WTC11 (cell line): ENCODE measurements at regions not wholly inside any gene's neighbourhood (a gene's known extent, or its start where the extent isn't known, plus 50 kb on each side); places are given as distances from the start of the nearest gene placed in this dataset.

Experiments
- ATAC-seq: fragments of 200-7000 bp; cut with Tn5 transposase; 2 replicates; pipeline ENCODE4 v1.10.0; 2021; ENCODE audit warnings: mild to moderate bottlenecking, moderate library complexity
- CTCF ChIA-PET: fragments of 300-600 bp; sonication (Branson Sonifier 250); formaldehyde crosslinking; loops from one replicate; lab custom pipeline; 2021; ENCODE audit warnings: antibody characterized with exemption; lab: Charles Lee
- POLR2A ChIA-PET: fragments of 350-600 bp; sonication (Branson Sonifier 250); formaldehyde crosslinking; loops from one replicate; lab custom pipeline; 2021; ENCODE audit warnings: antibody characterized with exemption; lab: Charles Lee
- DNase-seq: peaks from one replicate; pipeline ENCODE4 v3.0.0; 2021; ENCODE audit warnings: low spot score
- H3K27ac Mint-ChIP-seq: 2 replicates; pipeline ENCODE4 v1.8.0; 2021; ENCODE audit warnings: mixed read lengths
- H3K27me3 Mint-ChIP-seq: 2 replicates; pipeline ENCODE4 v1.8.0; 2021; ENCODE audit warnings: low read depth, mild to moderate bottlenecking, moderate library complexity, mixed read lengths
- H3K36me3 Mint-ChIP-seq: 2 replicates; pipeline ENCODE4 v1.8.0; 2021; ENCODE audit warnings: mixed read lengths
- H3K4me1 Mint-ChIP-seq: 2 replicates; pipeline ENCODE4 v1.8.0; 2022; ENCODE audit warnings: mixed read lengths
- H3K4me3 Mint-ChIP-seq: 2 replicates; pipeline ENCODE4 v1.8.0; 2021; ENCODE audit warnings: mild to moderate bottlenecking, moderate library complexity, mixed read lengths
- H3K9me3 Mint-ChIP-seq: 2 replicates; pipeline ENCODE4 v1.8.0; 2021; ENCODE audit warnings: mixed read lengths
- ATF1 ChIP-seq: sonication (generic); formaldehyde crosslinking; IDR thresholded peaks from 2 replicates; pipeline ENCODE4 v1.8.1; 2023; ENCODE audit warnings: mild to moderate bottlenecking, moderate library complexity, missing genetic modification reagents
- ESRRA ChIP-seq: sonication (generic); formaldehyde crosslinking; IDR thresholded peaks from 2 replicates; pipeline ENCODE4 v1.8.1; 2022; ENCODE audit warnings: mild to moderate bottlenecking, missing genetic modification reagents, borderline replicate concordance
- GABPB1 ChIP-seq: sonication (generic); formaldehyde crosslinking; IDR thresholded peaks from 2 replicates; pipeline ENCODE4 v1.8.1; 2023; ENCODE audit warnings: mild to moderate bottlenecking, missing genetic modification reagents
- GRHL2 ChIP-seq: fragments of 250-450 bp; sonication (Bioruptor Pico); IDR thresholded peaks from 2 replicates; pipeline ENCODE4 v1.8.0; 2022; ENCODE audit warnings: mild to moderate bottlenecking, moderate library complexity; ENCODE audit not compliant: insufficient replicate concordance, severe bottlenecking
- IRF2 ChIP-seq: sonication (generic); formaldehyde crosslinking; IDR thresholded peaks from 2 replicates; pipeline ENCODE4 v1.8.0; 2022; ENCODE audit warnings: low read depth, missing genetic modification reagents, borderline replicate concordance
- JAZF1 ChIP-seq: fragments of 250-450 bp; sonication (Bioruptor Pico); IDR thresholded peaks from 2 replicates; pipeline ENCODE4 v1.9.0; 2021; ENCODE audit warnings: moderate library complexity, mild to moderate bottlenecking, inconsistent platforms
- NR1H2 ChIP-seq: sonication (generic); formaldehyde crosslinking; IDR thresholded peaks from 2 replicates; pipeline ENCODE4 v1.9.0; 2021; ENCODE audit warnings: mild to moderate bottlenecking, moderate library complexity, missing genetic modification reagents
- PRRX2 ChIP-seq: fragments of 250-450 bp; sonication (Bioruptor Pico); IDR thresholded peaks from 2 replicates; pipeline ENCODE4 v1.8.0; 2021; ENCODE audit warnings: mild to moderate bottlenecking
- RELA ChIP-seq: sonication (generic); formaldehyde crosslinking; IDR thresholded peaks from 2 replicates; pipeline ENCODE4 v1.8.1; 2022; ENCODE audit warnings: missing genetic modification reagents, mild to moderate bottlenecking, borderline replicate concordance
- SMAD3 ChIP-seq: sonication (generic); formaldehyde crosslinking; IDR thresholded peaks from 2 replicates; pipeline ENCODE4 v1.8.0; 2022; ENCODE audit warnings: missing genetic modification reagents, mild to moderate bottlenecking, borderline replicate concordance
- SOX15 ChIP-seq: fragments of 250-450 bp; sonication (Bioruptor Pico); IDR thresholded peaks from 2 replicates; pipeline ENCODE4 v1.9.0; 2021; ENCODE audit warnings: mild to moderate bottlenecking
- TP53 ChIP-seq: sonication (generic); formaldehyde crosslinking; IDR thresholded peaks from 2 replicates; pipeline ENCODE4 v1.8.1; 2023; ENCODE audit warnings: mild to moderate bottlenecking, missing genetic modification reagents
- ZNF138 ChIP-seq: sonication (generic); formaldehyde crosslinking; conservative IDR thresholded peaks from 2 replicates; pipeline ENCODE4 v1.8.1; 2022; ENCODE audit warnings: mild to moderate bottlenecking, moderate library complexity, missing genetic modification reagents
- ZNF232 ChIP-seq: sonication (generic); formaldehyde crosslinking; IDR thresholded peaks from 2 replicates; pipeline ENCODE4 v1.8.0; 2022; ENCODE audit warnings: mild to moderate bottlenecking, missing genetic modification reagents
- ZNF263 ChIP-seq: sonication (generic); formaldehyde crosslinking; IDR thresholded peaks from 2 replicates; pipeline ENCODE4 v1.8.1; 2022; ENCODE audit warnings: low read depth, mild to moderate bottlenecking, moderate library complexity, missing genetic modification reagents
- TF ChIP-seq, protein P1 (sequence below): sonication (generic); formaldehyde crosslinking; IDR thresholded peaks from 2 replicates; pipeline ENCODE4 v1.8.1; 2022; ENCODE audit warnings: missing genetic modification reagents, borderline replicate concordance
- TF ChIP-seq, protein P2 (sequence below): sonication (generic); formaldehyde crosslinking; conservative IDR thresholded peaks from 2 replicates; pipeline ENCODE4 v1.8.1; 2023; ENCODE audit warnings: mild to moderate bottlenecking, low read depth, missing genetic modification reagents, moderate library complexity
- TF ChIP-seq, protein P3 (sequence below): sonication (generic); formaldehyde crosslinking; IDR thresholded peaks from 2 replicates; pipeline ENCODE4 v1.8.0; 2023; ENCODE audit warnings: mild to moderate bottlenecking, missing genetic modification reagents
- TF ChIP-seq, protein P4 (sequence below): fragments of 250-450 bp; sonication (Bioruptor Pico); IDR thresholded peaks from 2 replicates; pipeline ENCODE4 v1.9.0; 2021; ENCODE audit warnings: mild to moderate bottlenecking, borderline replicate concordance
- TF ChIP-seq, protein P5 (sequence below): sonication (generic); formaldehyde crosslinking; IDR thresholded peaks from 2 replicates; pipeline ENCODE4 v1.8.0; 2022; ENCODE audit warnings: mild to moderate bottlenecking, missing genetic modification reagents

DNA sequence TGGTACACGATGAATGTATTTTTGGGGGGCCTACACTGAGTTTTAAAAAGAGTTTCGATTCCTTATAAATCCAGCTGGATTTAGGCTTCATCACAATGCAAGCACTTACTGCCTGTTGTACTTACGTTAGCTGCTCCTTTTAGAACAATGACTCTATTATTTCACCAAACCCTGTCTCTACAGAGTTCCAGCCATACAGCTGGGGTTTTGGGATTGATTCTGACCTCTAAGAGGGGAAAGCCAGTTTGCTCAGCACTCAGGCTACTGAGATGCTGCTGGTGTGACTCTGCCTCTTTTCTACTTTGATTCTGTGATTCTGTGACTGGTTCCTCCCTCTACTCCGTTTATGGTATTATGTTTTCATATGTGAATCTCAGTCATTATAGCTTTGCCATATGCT is 329.7 kb downstream of the ABCC12 start:
- ChIA-PET POLR2A (no interaction called here), CTCF (no interaction called here)
- TF ChIP-seq ZNF263 (CRISPR knock-in tag) (no peak), ESRRA (CRISPR knock-in tag) (no peak), NR1H2 (CRISPR knock-in tag) (no peak), ZNF138 (CRISPR knock-in tag) (no peak), ZNF232 (CRISPR knock-in tag) (no peak), RELA (no peak), GABPB1 (no peak), SOX15 (CRISPR knock-in tag) (no peak), IRF2 (CRISPR knock-in tag) (no peak), TP53 (CRISPR knock-in tag) (no peak), JAZF1 (CRISPR knock-in tag) (no peak), GRHL2 (CRISPR knock-in tag) (no peak), ATF1 (CRISPR knock-in tag) (no peak), SMAD3 (CRISPR knock-in tag) (no peak)
- TF ChIP-seq, protein P1, sequence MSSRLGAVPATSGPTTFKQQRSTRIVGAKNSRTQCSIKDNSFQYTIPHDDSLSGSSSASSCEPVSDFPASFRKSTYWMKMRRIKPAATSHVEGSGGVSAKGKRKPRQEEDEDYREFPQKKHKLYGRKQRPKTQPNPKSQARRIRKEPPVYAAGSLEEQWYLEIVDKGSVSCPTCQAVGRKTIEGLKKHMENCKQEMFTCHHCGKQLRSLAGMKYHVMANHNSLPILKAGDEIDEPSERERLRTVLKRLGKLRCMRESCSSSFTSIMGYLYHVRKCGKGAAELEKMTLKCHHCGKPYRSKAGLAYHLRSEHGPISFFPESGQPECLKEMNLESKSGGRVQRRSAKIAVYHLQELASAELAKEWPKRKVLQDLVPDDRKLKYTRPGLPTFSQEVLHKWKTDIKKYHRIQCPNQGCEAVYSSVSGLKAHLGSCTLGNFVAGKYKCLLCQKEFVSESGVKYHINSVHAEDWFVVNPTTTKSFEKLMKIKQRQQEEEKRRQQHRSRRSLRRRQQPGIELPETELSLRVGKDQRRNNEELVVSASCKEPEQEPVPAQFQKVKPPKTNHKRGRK (CRISPR knock-in tag), result no peak
- TF ChIP-seq, protein P2, sequence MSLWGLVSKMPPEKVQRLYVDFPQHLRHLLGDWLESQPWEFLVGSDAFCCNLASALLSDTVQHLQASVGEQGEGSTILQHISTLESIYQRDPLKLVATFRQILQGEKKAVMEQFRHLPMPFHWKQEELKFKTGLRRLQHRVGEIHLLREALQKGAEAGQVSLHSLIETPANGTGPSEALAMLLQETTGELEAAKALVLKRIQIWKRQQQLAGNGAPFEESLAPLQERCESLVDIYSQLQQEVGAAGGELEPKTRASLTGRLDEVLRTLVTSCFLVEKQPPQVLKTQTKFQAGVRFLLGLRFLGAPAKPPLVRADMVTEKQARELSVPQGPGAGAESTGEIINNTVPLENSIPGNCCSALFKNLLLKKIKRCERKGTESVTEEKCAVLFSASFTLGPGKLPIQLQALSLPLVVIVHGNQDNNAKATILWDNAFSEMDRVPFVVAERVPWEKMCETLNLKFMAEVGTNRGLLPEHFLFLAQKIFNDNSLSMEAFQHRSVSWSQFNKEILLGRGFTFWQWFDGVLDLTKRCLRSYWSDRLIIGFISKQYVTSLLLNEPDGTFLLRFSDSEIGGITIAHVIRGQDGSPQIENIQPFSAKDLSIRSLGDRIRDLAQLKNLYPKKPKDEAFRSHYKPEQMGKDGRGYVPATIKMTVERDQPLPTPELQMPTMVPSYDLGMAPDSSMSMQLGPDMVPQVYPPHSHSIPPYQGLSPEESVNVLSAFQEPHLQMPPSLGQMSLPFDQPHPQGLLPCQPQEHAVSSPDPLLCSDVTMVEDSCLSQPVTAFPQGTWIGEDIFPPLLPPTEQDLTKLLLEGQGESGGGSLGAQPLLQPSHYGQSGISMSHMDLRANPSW, result no peak
- Mint-ChIP-seq H3K4me3 (no peak overlapping the region), H3K36me3 (peaks cover 22% of the 10 kb centered on the region), H3K9me3 (peaks cover 48% of the 10 kb centered on the region), H3K4me1 (no peaks in the 10 kb centered on the region), H3K27me3 (peaks cover 7% of the 10 kb centered on the region; the same call in 1 of the 2 replicates), H3K27ac (no peak overlapping the region)
- DNase-seq, result no peak
- ATAC-seq, result no peak

DNA sequence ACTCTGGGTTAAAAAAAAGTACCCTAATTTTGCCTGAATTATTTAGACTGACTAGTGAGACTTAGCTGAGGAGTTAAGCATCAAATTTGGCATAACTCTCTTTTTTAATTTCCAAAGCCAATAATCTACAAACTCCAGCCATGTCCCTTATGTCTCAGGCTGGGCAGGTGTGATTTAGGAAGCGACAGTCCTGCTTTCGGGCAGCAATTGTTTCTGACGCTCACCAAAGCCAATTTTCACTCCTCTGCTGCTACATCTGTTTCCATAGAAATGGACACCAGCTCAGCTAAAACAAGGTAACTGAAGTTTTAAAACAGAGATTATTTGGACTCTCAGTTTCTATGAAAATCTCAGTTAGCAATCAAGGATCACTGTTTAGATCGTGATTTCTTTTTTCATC is 338.7 kb downstream of the ABCC12 start:
- Mint-ChIP-seq H3K36me3 (peaks cover 31% of the 10 kb centered on the region), H3K4me3 (no peak overlapping the region), H3K27ac (no peak overlapping the region), H3K4me1 (no peaks in the 10 kb centered on the region), H3K9me3 (peaks cover 33% of the 10 kb centered on the region), H3K27me3 (no peaks in the 10 kb centered on the region; the same call in 1 of the 2 replicates)
- ChIA-PET CTCF (no interaction called here), POLR2A (no interaction called here)
- no peak for DNase-seq
- ATAC-seq, result no peak
- TF ChIP-seq, protein P2, result no peak
- TF ChIP-seq, protein P3, sequence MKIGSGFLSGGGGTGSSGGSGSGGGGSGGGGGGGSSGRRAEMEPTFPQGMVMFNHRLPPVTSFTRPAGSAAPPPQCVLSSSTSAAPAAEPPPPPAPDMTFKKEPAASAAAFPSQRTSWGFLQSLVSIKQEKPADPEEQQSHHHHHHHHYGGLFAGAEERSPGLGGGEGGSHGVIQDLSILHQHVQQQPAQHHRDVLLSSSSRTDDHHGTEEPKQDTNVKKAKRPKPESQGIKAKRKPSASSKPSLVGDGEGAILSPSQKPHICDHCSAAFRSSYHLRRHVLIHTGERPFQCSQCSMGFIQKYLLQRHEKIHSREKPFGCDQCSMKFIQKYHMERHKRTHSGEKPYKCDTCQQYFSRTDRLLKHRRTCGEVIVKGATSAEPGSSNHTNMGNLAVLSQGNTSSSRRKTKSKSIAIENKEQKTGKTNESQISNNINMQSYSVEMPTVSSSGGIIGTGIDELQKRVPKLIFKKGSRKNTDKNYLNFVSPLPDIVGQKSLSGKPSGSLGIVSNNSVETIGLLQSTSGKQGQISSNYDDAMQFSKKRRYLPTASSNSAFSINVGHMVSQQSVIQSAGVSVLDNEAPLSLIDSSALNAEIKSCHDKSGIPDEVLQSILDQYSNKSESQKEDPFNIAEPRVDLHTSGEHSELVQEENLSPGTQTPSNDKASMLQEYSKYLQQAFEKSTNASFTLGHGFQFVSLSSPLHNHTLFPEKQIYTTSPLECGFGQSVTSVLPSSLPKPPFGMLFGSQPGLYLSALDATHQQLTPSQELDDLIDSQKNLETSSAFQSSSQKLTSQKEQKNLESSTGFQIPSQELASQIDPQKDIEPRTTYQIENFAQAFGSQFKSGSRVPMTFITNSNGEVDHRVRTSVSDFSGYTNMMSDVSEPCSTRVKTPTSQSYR (CRISPR knock-in tag), result no peak
- no peak for TF ChIP-seq PRRX2 (CRISPR knock-in tag)
- TF ChIP-seq, protein P4, sequence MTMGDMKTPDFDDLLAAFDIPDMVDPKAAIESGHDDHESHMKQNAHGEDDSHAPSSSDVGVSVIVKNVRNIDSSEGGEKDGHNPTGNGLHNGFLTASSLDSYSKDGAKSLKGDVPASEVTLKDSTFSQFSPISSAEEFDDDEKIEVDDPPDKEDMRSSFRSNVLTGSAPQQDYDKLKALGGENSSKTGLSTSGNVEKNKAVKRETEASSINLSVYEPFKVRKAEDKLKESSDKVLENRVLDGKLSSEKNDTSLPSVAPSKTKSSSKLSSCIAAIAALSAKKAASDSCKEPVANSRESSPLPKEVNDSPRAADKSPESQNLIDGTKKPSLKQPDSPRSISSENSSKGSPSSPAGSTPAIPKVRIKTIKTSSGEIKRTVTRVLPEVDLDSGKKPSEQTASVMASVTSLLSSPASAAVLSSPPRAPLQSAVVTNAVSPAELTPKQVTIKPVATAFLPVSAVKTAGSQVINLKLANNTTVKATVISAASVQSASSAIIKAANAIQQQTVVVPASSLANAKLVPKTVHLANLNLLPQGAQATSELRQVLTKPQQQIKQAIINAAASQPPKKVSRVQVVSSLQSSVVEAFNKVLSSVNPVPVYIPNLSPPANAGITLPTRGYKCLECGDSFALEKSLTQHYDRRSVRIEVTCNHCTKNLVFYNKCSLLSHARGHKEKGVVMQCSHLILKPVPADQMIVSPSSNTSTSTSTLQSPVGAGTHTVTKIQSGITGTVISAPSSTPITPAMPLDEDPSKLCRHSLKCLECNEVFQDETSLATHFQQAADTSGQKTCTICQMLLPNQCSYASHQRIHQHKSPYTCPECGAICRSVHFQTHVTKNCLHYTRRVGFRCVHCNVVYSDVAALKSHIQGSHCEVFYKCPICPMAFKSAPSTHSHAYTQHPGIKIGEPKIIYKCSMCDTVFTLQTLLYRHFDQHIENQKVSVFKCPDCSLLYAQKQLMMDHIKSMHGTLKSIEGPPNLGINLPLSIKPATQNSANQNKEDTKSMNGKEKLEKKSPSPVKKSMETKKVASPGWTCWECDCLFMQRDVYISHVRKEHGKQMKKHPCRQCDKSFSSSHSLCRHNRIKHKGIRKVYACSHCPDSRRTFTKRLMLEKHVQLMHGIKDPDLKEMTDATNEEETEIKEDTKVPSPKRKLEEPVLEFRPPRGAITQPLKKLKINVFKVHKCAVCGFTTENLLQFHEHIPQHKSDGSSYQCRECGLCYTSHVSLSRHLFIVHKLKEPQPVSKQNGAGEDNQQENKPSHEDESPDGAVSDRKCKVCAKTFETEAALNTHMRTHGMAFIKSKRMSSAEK (CRISPR knock-in tag), result no peak
- TF ChIP-seq, protein P5, sequence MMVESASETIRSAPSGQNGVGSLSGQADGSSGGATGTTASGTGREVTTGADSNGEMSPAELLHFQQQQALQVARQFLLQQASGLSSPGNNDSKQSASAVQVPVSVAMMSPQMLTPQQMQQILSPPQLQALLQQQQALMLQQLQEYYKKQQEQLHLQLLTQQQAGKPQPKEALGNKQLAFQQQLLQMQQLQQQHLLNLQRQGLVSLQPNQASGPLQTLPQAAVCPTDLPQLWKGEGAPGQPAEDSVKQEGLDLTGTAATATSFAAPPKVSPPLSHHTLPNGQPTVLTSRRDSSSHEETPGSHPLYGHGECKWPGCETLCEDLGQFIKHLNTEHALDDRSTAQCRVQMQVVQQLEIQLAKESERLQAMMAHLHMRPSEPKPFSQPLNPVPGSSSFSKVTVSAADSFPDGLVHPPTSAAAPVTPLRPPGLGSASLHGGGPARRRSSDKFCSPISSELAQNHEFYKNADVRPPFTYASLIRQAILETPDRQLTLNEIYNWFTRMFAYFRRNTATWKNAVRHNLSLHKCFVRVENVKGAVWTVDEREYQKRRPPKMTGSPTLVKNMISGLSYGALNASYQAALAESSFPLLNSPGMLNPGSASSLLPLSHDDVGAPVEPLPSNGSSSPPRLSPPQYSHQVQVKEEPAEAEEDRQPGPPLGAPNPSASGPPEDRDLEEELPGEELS, result no peak
